SK-N-SH (cell line): ENCODE measurements at regions not wholly inside any gene's neighbourhood (a gene's known extent, or its start where the extent isn't known, plus 50 kb on each side); places are given as distances from the start of the nearest gene placed in this dataset.

ENCODE experiments used
- CTCF ChIA-PET: fragments of 300-600, 350-600 bp; formaldehyde crosslinking; extraction: SDS; loops from one replicate; lab custom pipeline; 2021; lab: Yijun Ruan, JAX
- POLR2A ChIA-PET: fragments of 350-600 bp; sonication (Branson Sonifier 250); formaldehyde crosslinking; extraction: SDS; loops from one replicate; lab custom pipeline; 2020; ENCODE audit warnings: antibody characterized with exemption, inconsistent platforms; lab: Yijun Ruan, JAX
- DNase-seq: peaks from one replicate; pipeline ENCODE4 v3.0.0; 2012
- H2AFZ ChIP-seq: fragments of 200-600 bp; sonication (generic); 2 replicates; pipeline ENCODE4 v1.8.1; 2016; ENCODE audit warnings: antibody characterized with exemption, mild to moderate bottlenecking, low read depth
- H3F3A ChIP-seq: fragments of 200-600 bp; sonication (generic); replicated peaks from 2 replicates; pipeline ENCODE3; 2016; ENCODE audit warnings: antibody characterized with exemption, mild to moderate bottlenecking; ENCODE audit not compliant: insufficient read depth
- H3K27ac ChIP-seq, 2 experiments: fragments of 200-500 bp in 1 of 2; fragments of 200-600 bp in 1 of 2; sonication (Bioruptor generic) in 1 of 2; sonication (generic), shearing (Covaris generic) in 1 of 2; 2 replicates each; pipeline versions ENCODE4 v1.5.1 to v1.6.1; 2014 to 2016; ENCODE audit warnings: low read depth in 2 of 2, inconsistent platforms in 1 of 2, low read length in 1 of 2, mild to moderate bottlenecking in 1 of 2, mixed read lengths in 1 of 2
- H3K27me3 ChIP-seq: fragments of 200-600 bp; sonication (generic), shearing (Covaris generic); 2 replicates; pipeline ENCODE4 v1.6.1; 2016; ENCODE audit warnings: mixed run types; ENCODE audit not compliant: insufficient read depth
- H3K36me3 ChIP-seq, 2 experiments: fragments of 200-500 bp in 1 of 2; fragments of 200-600 bp in 1 of 2; sonication (Bioruptor generic) in 1 of 2; sonication (generic) in 1 of 2; replicated peaks in 1 of 2; 2 replicates each; pipeline versions ENCODE3 to v1.5.1; 2014 to 2016; ENCODE audit warnings: low read length in 1 of 2, mild to moderate bottlenecking in 1 of 2; ENCODE audit not compliant: insufficient read depth in 2 of 2, control insufficient read depth in 1 of 2
- H3K4me1 ChIP-seq, 2 experiments: fragments of 200-500 bp in 1 of 2; fragments of 200-600 bp in 1 of 2; sonication (Bioruptor generic) in 1 of 2; sonication (generic), shearing (Covaris generic) in 1 of 2; 2 replicates each; pipeline versions ENCODE4 v1.5.1 to v1.6.1; 2014 to 2016; ENCODE audit warnings: low read depth in 1 of 2, low read length in 1 of 2, mixed run types in 1 of 2; ENCODE audit not compliant: insufficient read depth in 2 of 2, control insufficient read depth in 1 of 2
- H3K4me2 ChIP-seq: fragments of 200-600 bp; sonication (generic), shearing (Covaris generic); 2 replicates; pipeline ENCODE4 v1.6.1; 2017; ENCODE audit warnings: mixed run types
- H3K4me3 ChIP-seq, 2 experiments: fragments of 200-500 bp in 1 of 2; fragments of 200-600 bp in 1 of 2; sonication (Bioruptor generic) in 1 of 2; sonication (generic), shearing (Covaris generic) in 1 of 2; 2 replicates each; pipeline versions ENCODE4 v1.5.1 to v1.8.1; 2014 to 2016; ENCODE audit warnings: low read depth in 2 of 2, inconsistent platforms in 1 of 2, low read length in 1 of 2, mild to moderate bottlenecking in 1 of 2, mixed read lengths in 1 of 2, moderate library complexity in 1 of 2
- H3K79me2 ChIP-seq: fragments of 200-600 bp; sonication (generic); 2 replicates; pipeline ENCODE4 v1.8.1; 2017; ENCODE audit warnings: mild to moderate bottlenecking; ENCODE audit not compliant: insufficient read depth
- H3K9ac ChIP-seq: fragments of 200-600 bp; sonication (generic); 2 replicates; pipeline ENCODE4 v1.6.1; 2017; ENCODE audit warnings: mixed run types
- H3K9me2 ChIP-seq: fragments of 200-600 bp; sonication (generic); 2 replicates; pipeline ENCODE4 v1.6.1; 2017; ENCODE audit warnings: mixed run types
- H3K9me3 ChIP-seq: fragments of 200-600 bp; sonication (generic); 2 replicates; pipeline ENCODE4 v1.6.1; 2017; ENCODE audit warnings: mixed run types, mild to moderate bottlenecking, moderate library complexity
- H4K20me1 ChIP-seq: fragments of 200-600 bp; sonication (generic); 2 replicates; pipeline ENCODE4 v1.6.1; 2017; ENCODE audit warnings: mild to moderate bottlenecking, mixed run types; ENCODE audit not compliant: insufficient read depth
- CHD2 ChIP-seq: fragments of 150-350 bp; IDR thresholded peaks from 2 replicates; pipeline ENCODE4 v1.6.1; 2018; ENCODE audit warnings: low read length; ENCODE audit not compliant: partially characterized antibody
- EP300 ChIP-seq, 2 experiments: IDR thresholded peaks; 2 replicates each; pipeline versions ENCODE4 v1.4.0 to v1.6.1; 2012; ENCODE audit warnings: borderline replicate concordance in 1 of 2, low read depth in 1 of 2, low read length in 1 of 2
- FOXJ3 ChIP-seq: sonication (generic); formaldehyde crosslinking; IDR thresholded peaks from 2 replicates; pipeline ENCODE4 v1.5.1; 2020; ENCODE audit warnings: mild to moderate bottlenecking, missing genetic modification reagents
- FOXM1 ChIP-seq: IDR thresholded peaks from 2 replicates; pipeline ENCODE4 v1.4.0; 2012; ENCODE audit warnings: low read depth, mild to moderate bottlenecking
- MEF2A ChIP-seq: IDR thresholded peaks from 2 replicates; pipeline ENCODE4 v1.4.0; 2012; ENCODE audit warnings: low read depth, borderline replicate concordance
- MXI1 ChIP-seq: IDR thresholded peaks from 2 replicates; pipeline ENCODE4 v1.6.1; 2012; ENCODE audit warnings: mild to moderate bottlenecking, low read depth, low read length, improper control_type of control experiment
- POLR2AphosphoS5 ChIP-seq: IDR thresholded peaks from 2 replicates; pipeline ENCODE4 v1.6.1; 2012; ENCODE audit warnings: low read depth, low read length
- REST ChIP-seq: IDR thresholded peaks from 2 replicates; pipeline ENCODE4 v1.6.1; 2012; ENCODE audit warnings: mild to moderate bottlenecking, low read depth, low read length, moderate library complexity
- RFX5 ChIP-seq: IDR thresholded peaks from 2 replicates; pipeline ENCODE4 v1.6.1; 2012; ENCODE audit warnings: mild to moderate bottlenecking, improper control_type of control experiment, low read length
- RXRA ChIP-seq: IDR thresholded peaks from 2 replicates; pipeline ENCODE4 v1.4.0; 2012; ENCODE audit warnings: low read depth, mild to moderate bottlenecking, borderline replicate concordance
- SIN3A ChIP-seq: IDR thresholded peaks from 2 replicates; pipeline ENCODE4 v1.6.1; 2012; ENCODE audit warnings: low read depth, mild to moderate bottlenecking, low read length, moderate library complexity, borderline replicate concordance
- SMC3 ChIP-seq: IDR thresholded peaks from 2 replicates; pipeline ENCODE4 v1.6.1; 2012; ENCODE audit warnings: low read depth, low read length, improper control_type of control experiment
- TAF1 ChIP-seq: IDR thresholded peaks from 2 replicates; pipeline ENCODE4 v1.6.1; 2012; ENCODE audit warnings: low read depth, mild to moderate bottlenecking, low read length, moderate library complexity, borderline replicate concordance
- TCF12 ChIP-seq: IDR thresholded peaks from 2 replicates; pipeline ENCODE4 v1.4.0; 2012
- YY1 ChIP-seq: IDR thresholded peaks from 2 replicates; pipeline ENCODE4 v1.4.0; 2012; ENCODE audit warnings: low read depth, mild to moderate bottlenecking
- WGBS: methylation state at CpG from one replicate; pipeline ENCODE4 v1.1.6; 2017; ENCODE audit warnings: low lambda C conversion rate; 5-methylcytosine and 5-hydroxymethylcytosine counted together
- TF ChIP-seq, protein P1 (sequence below): fragments of 200-600 bp; sonication (generic); IDR thresholded peaks from 2 replicates; pipeline ENCODE4 v1.6.1; 2017; ENCODE audit warnings: antibody characterized with exemption, mild to moderate bottlenecking, moderate library complexity

DNA sequence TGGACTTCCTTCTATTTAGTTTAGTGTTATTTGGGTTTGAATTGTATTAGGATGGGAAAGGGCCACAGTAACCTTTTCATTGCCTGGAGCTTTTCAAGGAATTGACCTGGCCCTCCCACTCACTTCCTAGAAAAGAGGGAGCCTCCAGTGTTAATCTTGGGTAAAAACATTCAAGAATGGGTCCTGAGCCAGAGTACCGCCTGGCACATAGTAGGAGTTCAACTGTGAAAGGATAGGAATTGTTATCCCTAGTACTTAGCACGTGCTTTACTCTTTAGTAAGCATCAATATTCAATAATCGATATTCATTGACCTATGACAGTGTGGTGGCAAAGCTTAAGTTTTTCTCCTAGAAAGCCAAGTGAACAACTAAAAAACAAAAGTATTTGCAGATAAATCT lies 179.9 kb downstream of the IRS1 start:
- no peak overlapping the region for H3K4me2 ChIP-seq
- H3K9me2 ChIP-seq = no peaks in the 10 kb centered on the region
- no peak overlapping the region for H2AFZ ChIP-seq
- 82% methylated on average over 3 of the region's 3 CpGs for WGBS
- peaks cover 0 to 20% of the 10 kb centered on the region in 2 experiments; a peak in 2 of 4 replicates for H3K4me1 ChIP-seq
- no peaks in the 10 kb centered on the region for H3K9me3 ChIP-seq
- no peaks in the 10 kb centered on the region for H4K20me1 ChIP-seq
- H3K79me2 ChIP-seq = no peaks in the 10 kb centered on the region
- H3K27ac ChIP-seq = no peak overlapping the region
- no peak overlapping the region for H3K4me3 ChIP-seq
- CTCF ChIA-PET = interaction anchor here (1.4 kb wide), 1 partner anchor 28 kb away, joined by 3 read pairs; no protein-coding TSS in a partner anchor
- no peak for DNase-seq
- no peaks in the 10 kb centered on the region for H3F3A ChIP-seq
- H3K27me3 ChIP-seq = no peaks in the 10 kb centered on the region
- no peak overlapping the region for H3K9ac ChIP-seq
- no peak for TF ChIP-seq FOXM1
- TF ChIP-seq, protein P1, sequence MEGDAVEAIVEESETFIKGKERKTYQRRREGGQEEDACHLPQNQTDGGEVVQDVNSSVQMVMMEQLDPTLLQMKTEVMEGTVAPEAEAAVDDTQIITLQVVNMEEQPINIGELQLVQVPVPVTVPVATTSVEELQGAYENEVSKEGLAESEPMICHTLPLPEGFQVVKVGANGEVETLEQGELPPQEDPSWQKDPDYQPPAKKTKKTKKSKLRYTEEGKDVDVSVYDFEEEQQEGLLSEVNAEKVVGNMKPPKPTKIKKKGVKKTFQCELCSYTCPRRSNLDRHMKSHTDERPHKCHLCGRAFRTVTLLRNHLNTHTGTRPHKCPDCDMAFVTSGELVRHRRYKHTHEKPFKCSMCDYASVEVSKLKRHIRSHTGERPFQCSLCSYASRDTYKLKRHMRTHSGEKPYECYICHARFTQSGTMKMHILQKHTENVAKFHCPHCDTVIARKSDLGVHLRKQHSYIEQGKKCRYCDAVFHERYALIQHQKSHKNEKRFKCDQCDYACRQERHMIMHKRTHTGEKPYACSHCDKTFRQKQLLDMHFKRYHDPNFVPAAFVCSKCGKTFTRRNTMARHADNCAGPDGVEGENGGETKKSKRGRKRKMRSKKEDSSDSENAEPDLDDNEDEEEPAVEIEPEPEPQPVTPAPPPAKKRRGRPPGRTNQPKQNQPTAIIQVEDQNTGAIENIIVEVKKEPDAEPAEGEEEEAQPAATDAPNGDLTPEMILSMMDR = no peak
- no peak for TF ChIP-seq RXRA
- TF ChIP-seq SIN3A = no peak
- no peak for TF ChIP-seq TAF1
- no peak for TF ChIP-seq EP300 (IDR thresholded peaks at IDR 0.05; ENCODE audit: borderline replicate concordance in 1 of 2, low read depth in 1 of 2, low read length in 1 of 2)
- no peak for TF ChIP-seq FOXJ3 (CRISPR knock-in tag)
- no peak for TF ChIP-seq POLR2AphosphoS5
- no peak for TF ChIP-seq YY1
- no peak for TF ChIP-seq RFX5
- TF ChIP-seq TCF12 = no peak
- TF ChIP-seq CHD2 = no peak
- no peak for TF ChIP-seq MEF2A
- no peak for TF ChIP-seq REST
- TF ChIP-seq MXI1 = no peak
- TF ChIP-seq SMC3 = no peak
- POLR2A ChIA-PET = no interaction called here
- H3K36me3 ChIP-seq = no peaks in the 10 kb centered on the region
